ENCODE measurements at regions not wholly inside any gene's neighbourhood (a gene's known extent, or its start where the extent isn't known, plus 50 kb on each side); places are given as distances from the start of the nearest gene placed in this dataset.

DNA sequence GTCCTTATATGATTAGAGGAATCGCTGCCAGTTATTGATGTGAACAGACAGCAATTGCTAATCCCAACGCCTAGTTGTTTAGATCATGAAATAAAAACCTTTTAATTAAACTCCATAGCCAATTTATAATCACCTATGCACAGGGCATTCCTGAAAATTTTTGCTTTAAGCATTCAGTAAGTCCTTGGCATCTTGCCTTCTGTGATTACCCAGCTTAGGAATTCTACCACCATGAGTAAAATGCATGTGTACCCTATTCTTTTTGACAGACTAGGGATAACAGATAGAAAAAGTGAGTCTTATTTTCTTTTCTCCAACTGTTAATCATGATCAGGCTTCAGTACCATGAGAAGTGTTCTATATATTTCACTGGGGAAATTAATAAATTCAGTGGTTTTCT lies 995.3 kb upstream of the GRIA3 start:
- no peak for DNase-seq
- Histone ChIP-seq H3K9me3 (replicated peaks in 1 of 2; ENCODE audit: control insufficient read depth in 1 of 2, insufficient read depth in 1 of 2, low read length in 2 of 2) (peaks cover 0 to 4% of the 10 kb centered on the region in 2 donors), H4K20me1 (ENCODE audit: insufficient read depth, low read length) (no peaks in the 10 kb centered on the region), H3K9ac (ENCODE audit: insufficient read depth, low read length, poor library complexity, severe bottlenecking) (no peak overlapping the region), H3K36me3 (replicated peaks in 1 of 2; ENCODE audit: control insufficient read depth in 1 of 2, insufficient read depth in 2 of 2, low read length in 2 of 2) (no peaks in the 10 kb centered on the region), H3K27me3 (ENCODE audit: control insufficient read depth in 2 of 2, insufficient read depth in 2 of 2, low read length in 2 of 2) (no peaks in the 10 kb centered on the region), H2AFZ (ENCODE audit: insufficient read depth, low read depth, low read length, poor library complexity, severe bottlenecking) (no peak overlapping the region), H3K4me1 (ENCODE audit: control insufficient read depth in 1 of 2, insufficient read depth in 2 of 2, low read length in 2 of 2) (no peaks in the 10 kb centered on the region), H3K4me3 (replicated peaks in 1 of 3; ENCODE audit: low read depth in 2 of 3, low read length in 3 of 3) (no peak overlapping the region), H3K79me2 (ENCODE audit: insufficient read depth, low read length) (no peaks in the 10 kb centered on the region), H3K27ac (ENCODE audit: low read depth in 1 of 2, low read length in 2 of 2) (no peak overlapping the region), H3K4me2 (replicated peaks; ENCODE audit: extremely low read depth, low read length, poor library complexity, severe bottlenecking) (no peak overlapping the region)
- H3K27me3 Mint-ChIP-seq (ENCODE audit: low read depth in 3 of 3), result no peaks in the 10 kb centered on the region
- H3K4me3 Mint-ChIP-seq, result no peak overlapping the region
- no peaks in the 10 kb centered on the region for H3K36me3 Mint-ChIP-seq
- H3K9me3 Mint-ChIP-seq, result peaks cover 1 to 12% (median 3%) of the 10 kb centered on the region in 7 donors
- no peak overlapping the region for H3K27ac Mint-ChIP-seq
- H3K4me1 Mint-ChIP-seq, result no peaks in the 10 kb centered on the region
- TF ChIP-seq CTCF (IDR thresholded peaks at IDR 0.05), result no peak
- no CpG with 5 or more reads among the region's 2 CpGs for WGBS (ENCODE audit: insufficient coverage)
- intact Hi-C loops (cut with micrococcal nuclease), result no loop called here

- Mint-ChIP-seq H3K4me1 (no peaks in the 10 kb centered on the region), H3K4me3 (no peak overlapping the region), H3K36me3 (no peaks in the 10 kb centered on the region), H3K27me3 (ENCODE audit: low read depth in 3 of 3) (no peaks in the 10 kb centered on the region), H3K27ac (no peak overlapping the region), H3K9me3 (peaks cover 0 to 7% (median 3%) of the 10 kb centered on the region in 7 donors)
- H3K4me1 ChIP-seq (ENCODE audit: control insufficient read depth in 1 of 2, insufficient read depth in 2 of 2, low read length in 2 of 2), result no peaks in the 10 kb centered on the region
- DNase-seq, result no peak
- intact Hi-C loops (cut with micrococcal nuclease), result no loop called here
- H4K20me1 ChIP-seq (ENCODE audit: insufficient read depth, low read length), result no peaks in the 10 kb centered on the region
- no peaks in the 10 kb centered on the region for H3K36me3 ChIP-seq (replicated peaks in 1 of 2; ENCODE audit: control insufficient read depth in 1 of 2, insufficient read depth in 2 of 2, low read length in 2 of 2)
- no peak overlapping the region for H3K4me3 ChIP-seq (replicated peaks in 1 of 3; ENCODE audit: low read depth in 2 of 3, low read length in 3 of 3)
- H2AFZ ChIP-seq (ENCODE audit: insufficient read depth, low read depth, low read length, poor library complexity, severe bottlenecking), result no peak overlapping the region
- WGBS (ENCODE audit: insufficient coverage), result no CpG with 5 or more reads among the region's 5 CpGs
- no peak overlapping the region for H3K9ac ChIP-seq (ENCODE audit: insufficient read depth, low read length, poor library complexity, severe bottlenecking)
- no peak for TF ChIP-seq CTCF (IDR thresholded peaks at IDR 0.05)
- H3K27me3 ChIP-seq (ENCODE audit: control insufficient read depth in 2 of 2, insufficient read depth in 2 of 2, low read length in 2 of 2), result no peaks in the 10 kb centered on the region
- H3K79me2 ChIP-seq (ENCODE audit: insufficient read depth, low read length), result no peaks in the 10 kb centered on the region
- H3K4me2 ChIP-seq (replicated peaks; ENCODE audit: extremely low read depth, low read length, poor library complexity, severe bottlenecking), result no peak overlapping the region
- H3K27ac ChIP-seq (ENCODE audit: low read depth in 1 of 2, low read length in 2 of 2), result no peak overlapping the region
- H3K9me3 ChIP-seq (replicated peaks in 1 of 2; ENCODE audit: control insufficient read depth in 1 of 2, insufficient read depth in 1 of 2, low read length in 2 of 2), result peaks cover 5 to 8% of the 10 kb centered on the region in 2 donors
Observed at GRCh38 chrX:122196343-122196742, 987.7 kb upstream of the GRIA3 start.

Data from CD14-positive monocyte (primary cell).